ENCODE measurements at regions not wholly inside any gene's neighbourhood (a gene's known extent, or its start where the extent isn't known, plus 50 kb on each side); places are given as distances from the start of the nearest gene placed in this dataset.

DNA sequence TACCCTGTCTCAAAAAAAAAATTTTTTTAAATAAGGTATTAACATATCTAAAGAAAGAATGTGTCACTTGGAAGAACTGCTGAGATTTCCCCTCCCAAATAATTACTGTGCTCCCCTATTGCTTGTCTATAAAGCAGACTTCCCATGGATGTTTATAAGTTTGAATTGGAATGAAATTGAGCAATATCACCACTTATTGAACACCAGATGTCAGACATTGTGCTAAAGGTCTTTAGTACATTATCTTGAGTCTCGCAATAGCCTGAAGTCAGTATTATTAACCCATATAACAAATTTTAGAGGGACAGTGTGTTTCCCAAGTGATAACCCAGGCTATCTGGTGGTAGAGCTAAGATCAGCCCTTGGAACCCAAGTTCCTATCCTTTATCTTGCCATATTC is 69.0 kb upstream of the EPCAM start:
- no peak for DNase-seq
- no peak overlapping the region for H3K27ac ChIP-seq

GRCh38 chr2:47299555-47299954 is 69.6 kb upstream of the EPCAM start:
- H3K27ac ChIP-seq, result no peak overlapping the region
- H3K4me1 ChIP-seq, result no peaks in the 10 kb centered on the region
- H3K27me3 ChIP-seq, result no peaks in the 10 kb centered on the region
- DNase-seq, result peak in 1 of 2 donors; percentile 36
- no peaks in the 10 kb centered on the region for H3K9me3 ChIP-seq
- intact Hi-C loops (cut with DNase I; ENCODE audit: low total_unique reads), result no loop called here
- TF ChIP-seq CTCF (IDR thresholded peaks at IDR 0.05) (no peak), POLR2A (IDR thresholded peaks at IDR 0.05) (no peak)
- H3K36me3 ChIP-seq, result no peaks in the 10 kb centered on the region
- H3K4me3 ChIP-seq, result no peak overlapping the region

More for the DNA sequence above, 69.0 kb upstream of the EPCAM start:
- Histone ChIP-seq H3K4me3 (no peak overlapping the region), H3K27me3 (no peaks in the 10 kb centered on the region), H3K9me3 (no peaks in the 10 kb centered on the region), H3K4me1 (no peaks in the 10 kb centered on the region), H3K36me3 (no peaks in the 10 kb centered on the region)
- no peak for TF ChIP-seq CTCF (IDR thresholded peaks at IDR 0.05)
- no peak for TF ChIP-seq POLR2A (IDR thresholded peaks at IDR 0.05)
- intact Hi-C loops (cut with DNase I; ENCODE audit: low total_unique reads), result no loop called here

- Histone ChIP-seq H3K27ac (peak overlapping the region in 1 of 2 donors; percentile 40), H3K9me3 (no peaks in the 10 kb centered on the region), H3K4me1 (no peaks in the 10 kb centered on the region), H3K27me3 (no peaks in the 10 kb centered on the region), H3K4me3 (no peak overlapping the region), H3K36me3 (no peaks in the 10 kb centered on the region)
- no peak for TF ChIP-seq POLR2A (IDR thresholded peaks at IDR 0.05)
- TF ChIP-seq CTCF (IDR thresholded peaks at IDR 0.05), result no peak
- DNase-seq, result no peak
- intact Hi-C loops (cut with DNase I; ENCODE audit: low total_unique reads), result no loop called here
Observed at GRCh38 chr2:47298771-47299170, 70.3 kb upstream of the EPCAM start.

- no peaks in the 10 kb centered on the region for H3K36me3 ChIP-seq
- peak overlapping the region in 1 of 2 donors; percentile 40 for H3K27ac ChIP-seq
- no peak for DNase-seq
- no peaks in the 10 kb centered on the region for H3K4me1 ChIP-seq
- H3K9me3 ChIP-seq, result no peaks in the 10 kb centered on the region
- no peak for TF ChIP-seq POLR2A (IDR thresholded peaks at IDR 0.05)
- no peak for TF ChIP-seq CTCF (IDR thresholded peaks at IDR 0.05)
- intact Hi-C loops (cut with DNase I; ENCODE audit: low total_unique reads), result no loop called here
- no peaks in the 10 kb centered on the region for H3K27me3 ChIP-seq
- no peak overlapping the region for H3K4me3 ChIP-seq
Observed at GRCh38 chr2:47297767-47298425, 71.2 kb upstream of the EPCAM start.

DNA sequence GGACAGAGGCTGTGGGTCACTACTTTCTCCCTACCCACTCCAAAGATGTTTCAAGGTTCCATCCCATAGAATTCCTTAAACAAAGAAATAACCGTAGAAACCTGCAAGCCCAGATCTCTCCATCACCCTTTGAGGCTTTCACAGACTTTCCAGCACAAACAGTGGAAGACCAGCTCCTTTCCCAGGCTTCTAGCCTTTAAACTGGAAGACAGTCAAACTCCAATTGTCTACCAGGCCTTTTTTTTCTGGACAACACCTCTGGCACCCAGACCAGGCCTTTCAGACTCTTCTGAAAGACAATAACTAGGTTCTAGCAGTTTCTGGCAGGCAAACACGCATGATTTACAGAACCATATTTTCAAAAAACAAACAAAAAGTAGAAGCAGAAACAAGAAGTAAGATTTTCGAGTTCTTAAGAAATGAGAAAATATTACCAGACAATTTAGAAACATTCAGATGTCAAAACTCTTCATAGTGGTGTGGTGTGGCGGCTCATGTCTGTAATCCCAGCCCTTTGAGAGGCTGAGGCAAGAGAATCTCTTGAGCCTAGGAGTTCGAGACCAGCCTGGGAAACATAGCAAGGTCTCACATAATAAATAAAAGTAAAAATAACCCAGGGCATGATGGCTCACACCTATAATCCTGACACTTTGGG is 73.0 kb upstream of the EPCAM start:
- intact Hi-C loops (cut with DNase I; ENCODE audit: low total_unique reads), result no loop called here
- no peaks in the 10 kb centered on the region for H3K27me3 ChIP-seq
- no peak overlapping the region for H3K4me3 ChIP-seq
- TF ChIP-seq CTCF (IDR thresholded peaks at IDR 0.05) (no peak), POLR2A (IDR thresholded peaks at IDR 0.05) (no peak)
- no peaks in the 10 kb centered on the region for H3K9me3 ChIP-seq
- DNase-seq, result peak in 1 of 2 donors; percentile 28
- no peaks in the 10 kb centered on the region for H3K36me3 ChIP-seq
- peak overlapping the region; percentile 44 to 54 for H3K27ac ChIP-seq
- no peaks in the 10 kb centered on the region for H3K4me1 ChIP-seq
